ENCODE measurements at regions not wholly inside any gene's neighbourhood (a gene's known extent, or its start where the extent isn't known, plus 50 kb on each side); places are given as distances from the start of the nearest gene placed in this dataset.

- CTCF ChIA-PET, result no interaction called here
Measured at GRCh38 chr9:18237776-18238175, 236.2 kb upstream of the ADAMTSL1 start.

GRCh38 chr9:18238254-18238653 lies 235.7 kb upstream of the ADAMTSL1 start:
- H3K9me2 ChIP-seq (replicated peaks; ENCODE audit: low read length), result no peaks in the 10 kb centered on the region
- BruUV-seq (replicated peaks), result no TSS peak
- peak overlapping the region; percentile 99 for H3K27ac ChIP-seq (ENCODE audit: low read length)
- ATAC-seq, result peak; percentile 86
- H4K20me1 ChIP-seq (ENCODE audit: low read length), result no peaks in the 10 kb centered on the region
- H3K79me2 ChIP-seq (ENCODE audit: low read length), result no peaks in the 10 kb centered on the region
- H3F3A ChIP-seq (ENCODE audit: low read length, unreplicated experiment), result peaks cover 5% of the 10 kb centered on the region
- intact Hi-C loops (cut with micrococcal nuclease), result loop anchor here (1.0 kb wide), 1 partner anchor 155 kb away; no protein-coding TSS in a partner anchor
- peak overlapping the region; percentile 87 for H3K9ac ChIP-seq (ENCODE audit: low read length)
- no peak for TF ChIP-seq CTCF (conservative IDR thresholded peaks at IDR 0.05; ENCODE audit: low read depth, low read length)
- TF ChIP-seq EZH2phosphoT487 (IDR thresholded peaks at IDR 0.05; ENCODE audit: borderline replicate concordance, low read length), result no peak
- TF ChIP-seq EZH2 (IDR thresholded peaks at IDR 0.05; ENCODE audit: low read length, unreplicated experiment), result no peak
- POLR2A ChIA-PET (ENCODE audit: unreplicated experiment), result no interaction called here
- H3K27me3 ChIP-seq (ENCODE audit: low read length), result no peaks in the 10 kb centered on the region
- H3K4me2 ChIP-seq (ENCODE audit: low read length), result peak overlapping the region; percentile 80
- CTCF ChIA-PET, result no interaction called here
- H3K36me3 ChIP-seq (ENCODE audit: low read depth, low read length), result no peaks in the 10 kb centered on the region
- H2AFZ ChIP-seq (ENCODE audit: low read length), result no peak overlapping the region
- peak overlapping the region; percentile 51 for H3K4me3 ChIP-seq (ENCODE audit: low read length)
- peak; percentile 86 for DNase-seq
- peaks cover 55% of the 10 kb centered on the region for H3K4me1 ChIP-seq (ENCODE audit: insufficient read depth, low read length)
- H3K9me3 ChIP-seq (ENCODE audit: low read length), result no peaks in the 10 kb centered on the region

More at GRCh38 chr9:18237776-18238175, 236.2 kb upstream of the ADAMTSL1 start:
- H3F3A ChIP-seq (ENCODE audit: low read length, unreplicated experiment), result peaks cover 5% of the 10 kb centered on the region
- no TSS peak for BruUV-seq (replicated peaks)
- peak overlapping the region; percentile 99 for H3K27ac ChIP-seq (ENCODE audit: low read length)
- H3K27me3 ChIP-seq (ENCODE audit: low read length), result no peaks in the 10 kb centered on the region
- peak overlapping the region; percentile 35; the same call in 1 of the 2 replicates for H3K4me3 ChIP-seq (ENCODE audit: low read length)
- H3K36me3 ChIP-seq (ENCODE audit: low read depth, low read length), result no peaks in the 10 kb centered on the region
- DNase-seq, result no peak
- ATAC-seq, result no peak
- peak overlapping the region; percentile 80 for H3K4me2 ChIP-seq (ENCODE audit: low read length)
- intact Hi-C loops (cut with micrococcal nuclease), result loop anchor here (1.0 kb wide), 1 partner anchor 156 kb away; no protein-coding TSS in a partner anchor
- H3K79me2 ChIP-seq (ENCODE audit: low read length), result no peaks in the 10 kb centered on the region
- no peaks in the 10 kb centered on the region for H3K9me2 ChIP-seq (replicated peaks; ENCODE audit: low read length)
- TF ChIP-seq EZH2 (IDR thresholded peaks at IDR 0.05; ENCODE audit: low read length, unreplicated experiment), result no peak
- no peak for TF ChIP-seq EZH2phosphoT487 (IDR thresholded peaks at IDR 0.05; ENCODE audit: borderline replicate concordance, low read length)
- no peak for TF ChIP-seq CTCF (conservative IDR thresholded peaks at IDR 0.05; ENCODE audit: low read depth, low read length)
- H3K4me1 ChIP-seq (ENCODE audit: insufficient read depth, low read length), result peaks cover 55% of the 10 kb centered on the region
- H2AFZ ChIP-seq (ENCODE audit: low read length), result no peak overlapping the region
- no peaks in the 10 kb centered on the region for H4K20me1 ChIP-seq (ENCODE audit: low read length)
- peak overlapping the region; percentile 71 for H3K9ac ChIP-seq (ENCODE audit: low read length)
- H3K9me3 ChIP-seq (ENCODE audit: low read length), result no peaks in the 10 kb centered on the region
- POLR2A ChIA-PET (ENCODE audit: unreplicated experiment), result no interaction called here

- Histone ChIP-seq H3K4me2 (ENCODE audit: low read length) (peak overlapping the region; percentile 80), H3K9me3 (ENCODE audit: low read length) (no peaks in the 10 kb centered on the region), H3K79me2 (ENCODE audit: low read length) (no peaks in the 10 kb centered on the region), H3K9me2 (replicated peaks; ENCODE audit: low read length) (no peaks in the 10 kb centered on the region), H3K4me1 (ENCODE audit: insufficient read depth, low read length) (peaks cover 51% of the 10 kb centered on the region), H3K4me3 (ENCODE audit: low read length) (peak overlapping the region; percentile 51), H3K27ac (ENCODE audit: low read length) (peak overlapping the region; percentile 99), H4K20me1 (ENCODE audit: low read length) (no peaks in the 10 kb centered on the region), H3K36me3 (ENCODE audit: low read depth, low read length) (no peaks in the 10 kb centered on the region), H3K9ac (ENCODE audit: low read length) (peak overlapping the region; percentile 87), H3K27me3 (ENCODE audit: low read length) (no peaks in the 10 kb centered on the region), H3F3A (ENCODE audit: low read length, unreplicated experiment) (peaks cover 5% of the 10 kb centered on the region), H2AFZ (ENCODE audit: low read length) (no peak overlapping the region)
- TF ChIP-seq EZH2phosphoT487 (IDR thresholded peaks at IDR 0.05; ENCODE audit: borderline replicate concordance, low read length) (no peak), CTCF (conservative IDR thresholded peaks at IDR 0.05; ENCODE audit: low read depth, low read length) (no peak), EZH2 (IDR thresholded peaks at IDR 0.05; ENCODE audit: low read length, unreplicated experiment) (no peak)
- intact Hi-C loops (cut with micrococcal nuclease), result loop anchor here (1.0 kb wide), 2 partner anchors 15 to 154 kb away; no protein-coding TSS in a partner anchor
- ChIA-PET CTCF (no interaction called here), POLR2A (ENCODE audit: unreplicated experiment) (no interaction called here)
- BruUV-seq (replicated peaks), result no TSS peak
- DNase-seq (peak; percentile 86), ATAC-seq (peak; percentile 78)
Measured at GRCh38 chr9:18238752-18239447, 235.1 kb upstream of the ADAMTSL1 start.
